Stimulated activated CD4-positive, alpha-beta T cell treated with anti-CD3 and anti-CD28 coated beads, Interleukin-4, amount 100 ng/mL, for 48 hours (primary cell): ENCODE measurements at regions not wholly inside any gene's neighbourhood (a gene's known extent, or its start where the extent isn't known, plus 50 kb on each side); places are given as distances from the start of the nearest gene placed in this dataset.

Experiments
- DNase-seq, 2 donors: peaks; one replicate each; pipeline ENCODE4 v3.0.0-alpha.2; 2020; ENCODE audit warnings: low read depth in 2 of 2

DNA sequence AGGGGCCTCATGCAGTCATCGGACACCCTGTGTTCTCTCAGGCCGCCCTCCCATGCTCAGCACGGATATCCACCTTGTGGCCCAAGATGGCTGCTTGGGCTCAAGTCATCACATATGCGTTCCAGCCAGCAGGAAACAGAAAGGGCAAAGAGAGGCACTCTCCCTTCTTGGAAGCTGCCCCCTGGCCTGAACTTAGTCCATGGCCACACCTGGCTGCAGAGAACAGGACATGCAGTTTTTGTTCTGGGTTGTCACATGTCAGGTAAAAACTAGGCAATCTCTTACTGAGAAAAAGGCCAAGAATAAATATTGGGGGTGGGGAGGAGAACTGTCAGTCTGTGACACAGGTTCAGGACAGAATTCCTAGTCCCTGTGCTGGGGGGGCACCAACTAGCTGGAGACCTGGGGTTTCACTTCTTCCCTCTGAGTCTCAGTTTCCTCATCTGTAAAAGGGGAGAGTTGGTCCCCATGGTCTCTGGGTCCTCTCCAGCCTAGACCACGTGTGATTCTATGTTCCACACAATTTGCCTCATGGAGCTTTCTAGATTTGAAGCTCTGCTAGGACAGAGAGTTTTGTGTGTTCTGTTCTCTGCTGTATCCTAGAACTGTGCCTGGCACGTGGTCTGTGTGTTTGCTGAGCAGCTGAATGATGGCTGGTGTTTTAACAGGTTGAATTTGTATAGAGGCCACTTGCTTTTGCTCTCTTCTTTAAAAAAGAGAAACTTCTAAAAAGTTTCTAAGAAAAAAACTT is 107.2 kb upstream of the ANO1 start:
- no peak for DNase-seq

DNA sequence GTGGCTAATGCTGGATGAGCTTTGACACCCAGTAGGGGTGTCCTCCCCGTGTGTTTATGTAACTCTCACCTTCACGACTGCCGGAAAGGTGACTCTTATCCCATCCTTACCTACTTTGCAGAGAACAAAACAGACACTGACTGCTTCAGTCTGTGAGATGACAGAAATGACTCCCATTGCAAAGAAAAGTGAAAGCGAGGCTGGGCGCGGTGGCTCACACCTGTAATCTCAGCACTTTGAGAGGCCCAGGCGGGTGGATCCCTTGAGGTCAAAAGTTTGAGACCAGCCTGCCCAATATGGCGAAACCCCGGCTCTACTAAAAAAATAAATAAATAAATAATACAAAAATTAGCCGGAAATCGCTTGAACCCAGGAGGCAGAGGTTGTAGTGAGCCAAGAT is 106.4 kb upstream of the ANO1 start:
- DNase-seq = no peak

- DNase-seq = no peak
Measured at GRCh38 chr11:69972351-69972802, 105.7 kb upstream of the ANO1 start.

DNA sequence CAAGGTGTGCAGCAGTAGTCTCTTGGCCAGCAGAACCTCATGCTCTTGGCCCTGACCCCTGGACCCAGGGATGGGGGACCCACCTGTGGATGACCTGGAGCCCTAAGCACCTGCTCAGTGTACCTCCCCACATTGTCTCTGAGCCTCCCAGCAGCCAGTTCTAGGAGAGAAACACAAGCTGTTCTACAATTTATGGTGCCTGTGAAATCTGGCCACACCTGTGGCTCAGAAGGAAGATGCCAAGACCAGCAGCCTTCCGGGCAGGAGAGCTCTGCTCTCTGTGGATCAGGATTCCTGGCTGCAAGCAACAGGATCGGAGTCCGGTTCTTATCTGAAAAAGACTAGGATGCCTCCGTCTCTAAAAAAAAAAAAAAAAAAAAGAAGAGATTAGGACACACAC is 103.6 kb upstream of the ANO1 start:
- DNase-seq = no peak

DNA sequence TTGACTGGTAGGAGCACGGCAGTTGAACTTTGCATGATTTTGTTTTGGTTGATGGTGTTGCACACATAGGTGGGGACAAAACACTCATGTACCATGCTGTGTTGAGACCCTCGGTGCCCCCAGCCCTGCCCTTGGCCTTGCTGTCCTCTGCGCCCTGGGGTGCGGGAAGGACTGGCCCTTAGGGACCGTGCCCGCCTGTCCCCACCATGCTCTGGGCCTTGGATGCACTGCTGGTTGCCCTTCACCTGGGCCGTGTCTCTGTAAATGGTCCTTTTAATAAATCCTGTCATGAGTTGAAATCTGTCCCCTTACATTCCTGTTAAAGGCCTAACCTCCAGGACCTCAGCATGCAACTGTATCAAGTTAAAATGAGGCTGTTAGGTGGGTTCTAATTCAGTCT is 102.3 kb upstream of the ANO1 start:
- no peak for DNase-seq

GRCh38 chr11:69976794-69977193 is 101.3 kb upstream of the ANO1 start:
- DNase-seq = no peak

GRCh38 chr11:69977951-69978350 is 100.2 kb upstream of the ANO1 start:
- no peak for DNase-seq

- no peak for DNase-seq
Measured at GRCh38 chr11:69978841-69979614, 99.1 kb upstream of the ANO1 start.

GRCh38 chr11:69979632-69980031 is 98.5 kb upstream of the ANO1 start:
- DNase-seq = no peak

- no peak for DNase-seq
Measured at GRCh38 chr11:69981119-69981784, 96.9 kb upstream of the ANO1 start.

DNA sequence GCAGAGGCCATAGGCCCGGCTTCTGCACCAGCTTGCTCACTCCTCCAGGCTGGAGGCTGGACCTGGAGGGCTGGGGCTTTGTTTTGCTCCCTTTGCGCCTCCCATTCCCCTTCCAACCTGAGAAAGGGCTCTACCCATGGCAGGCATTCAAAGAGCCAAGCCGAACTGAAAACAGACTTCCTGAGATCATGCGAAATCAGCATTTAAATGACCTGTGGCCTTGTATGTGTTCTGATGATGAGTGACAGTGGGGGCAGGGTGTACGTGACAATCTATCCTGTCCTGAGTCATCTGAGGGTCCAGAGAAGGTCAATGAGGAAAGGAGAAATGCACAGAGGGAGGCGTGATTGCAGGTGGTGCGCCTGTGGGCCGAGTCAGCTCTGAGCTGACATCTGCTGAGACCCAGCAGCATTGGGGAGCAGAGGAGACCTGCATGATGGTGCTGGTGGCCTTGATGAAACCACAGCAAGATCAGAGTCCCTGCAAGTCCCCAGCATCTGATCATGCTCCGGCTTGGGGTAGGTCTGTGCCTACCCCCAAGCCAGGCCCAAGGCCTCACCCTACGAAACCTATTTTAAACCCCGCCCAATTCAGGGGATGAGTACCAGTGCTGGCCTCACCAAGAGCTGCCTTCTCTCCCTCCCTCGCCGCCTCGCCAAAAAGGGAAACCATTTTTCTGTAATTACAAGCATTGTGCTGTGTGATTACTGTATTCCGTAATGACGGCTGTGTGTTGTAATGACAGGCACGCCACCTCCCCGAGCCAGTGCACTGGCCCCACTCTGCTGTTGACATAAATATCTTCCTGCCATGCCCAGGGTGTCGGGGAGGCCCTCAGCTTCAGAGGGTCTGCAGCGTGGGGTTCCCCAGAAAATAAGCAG is 95.2 kb upstream of the ANO1 start:
- no peak for DNase-seq

GRCh38 chr11:69983571-69983877 is 94.6 kb upstream of the ANO1 start:
- no peak for DNase-seq

- DNase-seq = no peak
Measured at GRCh38 chr11:69983897-69984438, 94.1 kb upstream of the ANO1 start.

GRCh38 chr11:69984457-69985261 is 93.5 kb upstream of the ANO1 start:
- no peak for DNase-seq

DNA sequence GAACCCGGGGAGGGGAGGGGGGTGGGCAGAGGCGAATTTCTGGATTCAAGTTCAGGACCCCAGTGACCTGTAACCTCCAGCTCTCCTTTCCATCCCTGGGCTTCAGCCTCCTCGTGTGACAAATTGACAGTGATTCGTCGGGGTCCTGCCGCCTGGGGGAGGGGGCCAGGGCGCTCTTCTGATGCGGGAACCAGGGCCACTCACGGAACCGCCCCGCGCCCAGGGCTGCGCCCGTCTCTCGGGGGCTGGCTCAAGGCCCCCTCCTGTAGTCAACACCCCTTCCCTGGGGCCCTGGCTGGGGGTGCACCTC is 92.8 kb upstream of the ANO1 start:
- no peak for DNase-seq

- no peak for DNase-seq
Measured at GRCh38 chr11:69985641-69986439, 92.3 kb upstream of the ANO1 start.

DNA sequence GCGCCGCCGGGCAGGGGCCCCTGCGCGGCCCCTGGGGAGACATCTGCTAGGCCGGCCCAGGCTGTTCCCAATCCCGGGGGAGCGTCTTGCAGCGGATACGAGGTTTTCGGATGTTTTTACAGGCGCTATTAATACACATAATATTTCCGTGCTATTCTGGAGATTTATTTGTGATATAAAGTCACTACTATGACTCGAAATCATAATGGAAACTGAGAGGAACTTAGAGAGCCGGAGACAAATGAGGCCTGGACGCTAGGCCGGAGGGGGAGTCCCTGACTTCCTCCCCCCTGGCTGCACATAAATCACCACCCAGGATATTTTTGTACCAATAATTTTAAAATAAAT is 91.7 kb upstream of the ANO1 start:
- no peak for DNase-seq

DNA sequence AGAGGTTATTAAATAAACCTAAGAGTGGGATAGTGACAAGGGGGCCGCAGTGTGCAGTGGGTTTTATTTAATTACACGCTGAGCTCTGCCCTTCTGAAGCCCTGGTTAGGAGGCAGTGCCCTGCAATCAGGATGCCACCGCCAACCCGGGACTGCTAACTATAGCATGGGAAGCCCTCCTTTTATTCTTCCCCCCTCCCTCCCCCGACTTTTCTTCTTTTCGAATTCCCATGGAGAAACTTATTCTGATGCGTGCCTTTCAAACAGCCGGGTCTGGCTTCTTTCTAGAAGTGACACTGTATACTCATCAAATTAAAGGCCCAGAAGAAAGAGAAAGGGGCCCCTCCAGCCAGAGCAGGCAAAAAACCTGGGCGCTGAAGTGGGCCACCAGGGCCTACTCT is 91.3 kb upstream of the ANO1 start:
- DNase-seq = no peak

DNA sequence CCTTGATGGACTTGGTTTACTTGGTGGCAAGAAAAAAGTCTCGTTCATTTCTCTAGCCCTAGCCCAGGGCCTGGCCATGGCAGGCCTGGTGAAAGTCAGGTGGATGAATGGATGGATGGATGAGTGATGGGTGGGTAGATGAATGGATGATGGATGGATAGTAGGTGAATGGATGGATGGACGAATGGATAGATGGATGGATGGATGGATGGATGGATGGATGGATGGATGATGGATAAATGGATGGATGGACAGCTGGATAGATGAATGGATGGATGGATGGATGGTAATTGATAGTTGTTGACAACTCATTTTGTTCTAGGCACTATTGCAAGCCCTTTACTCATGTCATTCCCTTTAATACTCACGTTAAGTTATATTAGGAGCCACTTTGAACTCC is 86.1 kb upstream of the ANO1 start:
- DNase-seq = no peak

DNA sequence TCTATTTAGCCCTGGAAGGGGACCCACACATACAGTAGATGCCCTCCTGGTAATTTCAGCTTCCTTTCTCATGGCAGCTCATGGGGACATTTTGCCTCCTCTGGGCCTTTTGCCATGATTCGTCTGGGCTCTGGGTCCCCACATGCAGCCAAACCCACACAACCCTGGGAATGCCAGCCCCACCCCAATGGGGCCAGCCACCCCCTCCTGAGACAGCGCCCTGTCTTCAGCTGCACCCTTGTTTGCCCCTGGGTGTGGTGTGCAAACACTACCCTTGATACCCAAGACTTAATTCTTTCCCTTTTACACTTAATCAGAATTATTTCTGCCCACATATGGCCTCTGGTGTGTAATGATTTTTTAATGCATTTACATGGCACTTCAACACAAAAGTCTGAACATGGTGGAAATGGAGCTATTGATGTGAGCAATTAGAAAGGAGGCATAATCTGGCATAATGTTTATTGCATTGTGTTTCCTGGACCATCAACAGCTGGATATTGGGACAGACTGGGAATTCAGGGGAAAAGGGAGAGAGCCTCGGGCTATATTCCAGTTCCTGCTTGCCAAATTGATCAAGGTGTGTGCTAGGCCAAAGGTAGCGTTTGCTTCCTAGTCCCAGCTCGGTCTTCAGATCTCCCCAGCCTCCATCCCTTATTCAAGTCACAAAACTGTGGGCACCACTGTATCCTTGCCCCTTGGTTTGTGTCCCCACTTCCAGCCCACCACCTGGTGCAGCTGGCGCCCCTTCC is 85.0 kb upstream of the ANO1 start:
- no peak for DNase-seq
